Prostate gland (tissue), 2 donors: ENCODE measurements at regions not wholly inside any gene's neighbourhood (a gene's known extent, or its start where the extent isn't known, plus 50 kb on each side); places are given as distances from the start of the nearest gene placed in this dataset.

Source experiments
- DNase-seq: peaks from one replicate; pipeline ENCODE4 v3.0.0-alpha.2; 2019; ENCODE audit warnings: low spot score
- H3K27ac ChIP-seq, 2 donors: fragments of 200-600 bp; sonication (generic); 2 replicates each; pipeline ENCODE4 v1.5.1; 2017 to 2019
- H3K27me3 ChIP-seq: fragments of 200-600 bp; sonication (generic); replicated peaks from 2 replicates; pipeline ENCODE4 v1.5.1; 2019; ENCODE audit not compliant: insufficient read depth
- H3K36me3 ChIP-seq, 2 donors: fragments of 200-600 bp; sonication (generic); 1 replicate in 1 of 2; 2 replicates in 1 of 2; pipeline versions ENCODE4 v1.5.1 to v1.8.1; 2017 to 2019
- H3K4me1 ChIP-seq: fragments of 200-600 bp; sonication (generic); replicated peaks from 2 replicates; pipeline ENCODE4 v1.5.1; 2019
- H3K4me3 ChIP-seq, 2 donors: fragments of 200-600 bp; sonication (generic); 2 replicates each; pipeline ENCODE4 v1.5.1; 2017 to 2019
- H3K9me3 ChIP-seq: fragments of 200-600 bp; sonication (generic); 2 replicates; pipeline ENCODE4 v1.5.1; 2017
- POLR2A ChIP-seq: fragments of 450-650 bp; IDR thresholded peaks from one replicate; pipeline ENCODE4 v1.6.1; 2016; ENCODE audit warnings: antibody characterized with exemption, mild to moderate bottlenecking
- POLR2AphosphoS5 ChIP-seq: sonication (generic); formaldehyde crosslinking; IDR thresholded peaks from one replicate; pipeline ENCODE4 v1.6.1; 2017; ENCODE audit warnings: antibody characterized with exemption
- WGBS: methylation state at CpG from one replicate; pipeline ENCODE4 v1.1.5; 2018; 5-methylcytosine and 5-hydroxymethylcytosine counted together
- intact Hi-C: fragments of 100-400 bp; cut with DNase I; formaldehyde crosslinking; loops from one replicate; pipeline ENCODE4 v1.14.2; 2022
- TF ChIP-seq, protein P1 (sequence below), 4 experiments: fragments of 200-600 bp in 2 of 4; fragments of 450-650 bp in 2 of 4; sonication (generic) in 2 of 4; IDR thresholded peaks; 1 replicate in 3 of 4; 2 replicates in 1 of 4; pipeline ENCODE4 v1.5.1; 2016 to 2019; ENCODE audit warnings: antibody characterized with exemption in 4 of 4, mild to moderate bottlenecking in 2 of 4, moderate library complexity in 2 of 4

DNA sequence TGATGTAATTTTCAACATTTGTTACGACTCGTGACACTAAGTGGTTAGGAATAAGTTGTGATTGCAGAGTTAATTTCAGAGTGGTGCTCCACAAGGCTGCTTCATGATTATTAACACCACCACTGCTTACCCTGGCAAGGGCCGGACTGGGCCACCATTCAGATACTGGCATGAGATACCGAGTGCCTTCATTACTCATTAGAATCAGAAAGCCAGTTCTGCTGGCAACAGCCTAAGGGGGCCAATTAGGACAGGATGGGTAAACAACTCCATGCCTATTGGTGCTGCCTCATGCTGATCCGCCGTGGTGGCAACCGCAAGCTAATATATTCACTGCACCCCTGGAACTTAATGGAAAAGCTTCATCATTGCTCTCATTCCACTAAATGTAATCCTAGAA lies 575.1 kb downstream of the EFNB2 start:
- Histone ChIP-seq H3K27me3 (no peaks in the 10 kb centered on the region), H3K9me3 (no peaks in the 10 kb centered on the region), H3K4me1 (no peaks in the 10 kb centered on the region), H3K4me3 (no peak overlapping the region), H3K36me3 (no peaks in the 10 kb centered on the region), H3K27ac (no peak overlapping the region)
- intact Hi-C loops = no loop called here
- WGBS = 95% methylated on average over 7 of the region's 7 CpGs
- DNase-seq = no peak
- TF ChIP-seq, protein P1, sequence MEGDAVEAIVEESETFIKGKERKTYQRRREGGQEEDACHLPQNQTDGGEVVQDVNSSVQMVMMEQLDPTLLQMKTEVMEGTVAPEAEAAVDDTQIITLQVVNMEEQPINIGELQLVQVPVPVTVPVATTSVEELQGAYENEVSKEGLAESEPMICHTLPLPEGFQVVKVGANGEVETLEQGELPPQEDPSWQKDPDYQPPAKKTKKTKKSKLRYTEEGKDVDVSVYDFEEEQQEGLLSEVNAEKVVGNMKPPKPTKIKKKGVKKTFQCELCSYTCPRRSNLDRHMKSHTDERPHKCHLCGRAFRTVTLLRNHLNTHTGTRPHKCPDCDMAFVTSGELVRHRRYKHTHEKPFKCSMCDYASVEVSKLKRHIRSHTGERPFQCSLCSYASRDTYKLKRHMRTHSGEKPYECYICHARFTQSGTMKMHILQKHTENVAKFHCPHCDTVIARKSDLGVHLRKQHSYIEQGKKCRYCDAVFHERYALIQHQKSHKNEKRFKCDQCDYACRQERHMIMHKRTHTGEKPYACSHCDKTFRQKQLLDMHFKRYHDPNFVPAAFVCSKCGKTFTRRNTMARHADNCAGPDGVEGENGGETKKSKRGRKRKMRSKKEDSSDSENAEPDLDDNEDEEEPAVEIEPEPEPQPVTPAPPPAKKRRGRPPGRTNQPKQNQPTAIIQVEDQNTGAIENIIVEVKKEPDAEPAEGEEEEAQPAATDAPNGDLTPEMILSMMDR (IDR thresholded peaks at IDR 0.05) = no peak
- TF ChIP-seq POLR2A (no peak), POLR2AphosphoS5 (no peak)

GRCh38 chr13:105959876-105960275 lies 575.6 kb downstream of the EFNB2 start:
- DNase-seq = no peak
- H3K4me3 ChIP-seq = no peak overlapping the region
- H3K4me1 ChIP-seq = no peaks in the 10 kb centered on the region
- TF ChIP-seq POLR2AphosphoS5 (no peak), POLR2A (no peak)
- TF ChIP-seq, protein P1 (IDR thresholded peaks at IDR 0.05) = no peak
- intact Hi-C loops = no loop called here
- WGBS = 95% methylated on average over 6 of the region's 6 CpGs
- no peaks in the 10 kb centered on the region for H3K36me3 ChIP-seq
- no peak overlapping the region for H3K27ac ChIP-seq
- no peaks in the 10 kb centered on the region for H3K9me3 ChIP-seq
- no peaks in the 10 kb centered on the region for H3K27me3 ChIP-seq

GRCh38 chr13:105957769-105958438 lies 577.6 kb downstream of the EFNB2 start:
- Histone ChIP-seq H3K9me3 (no peaks in the 10 kb centered on the region), H3K4me1 (no peaks in the 10 kb centered on the region), H3K4me3 (no peak overlapping the region), H3K36me3 (no peaks in the 10 kb centered on the region), H3K27me3 (no peaks in the 10 kb centered on the region), H3K27ac (no peak overlapping the region)
- WGBS = 71% methylated on average over 7 of the region's 7 CpGs
- intact Hi-C loops = no loop called here
- DNase-seq = no peak
- TF ChIP-seq POLR2A = no peak
- no peak for TF ChIP-seq POLR2AphosphoS5
- TF ChIP-seq, protein P1 (IDR thresholded peaks at IDR 0.05) = no peak

GRCh38 chr13:105956921-105957320 lies 578.5 kb downstream of the EFNB2 start:
- H3K27me3 ChIP-seq = no peaks in the 10 kb centered on the region
- 72% methylated on average over 6 of the region's 6 CpGs for WGBS
- no peak overlapping the region for H3K27ac ChIP-seq
- H3K36me3 ChIP-seq = no peaks in the 10 kb centered on the region
- no peaks in the 10 kb centered on the region for H3K9me3 ChIP-seq
- intact Hi-C loops = no loop called here
- TF ChIP-seq POLR2A (no peak), POLR2AphosphoS5 (no peak)
- TF ChIP-seq, protein P1 (IDR thresholded peaks at IDR 0.05) = no peak
- no peaks in the 10 kb centered on the region for H3K4me1 ChIP-seq
- no peak for DNase-seq
- H3K4me3 ChIP-seq = no peak overlapping the region

GRCh38 chr13:105952973-105953290 lies 582.5 kb downstream of the EFNB2 start:
- TF ChIP-seq POLR2A = no peak
- TF ChIP-seq POLR2AphosphoS5 = no peak
- TF ChIP-seq, protein P1 (IDR thresholded peaks at IDR 0.05) = no peak
- DNase-seq = no peak
- Histone ChIP-seq H3K36me3 (no peaks in the 10 kb centered on the region), H3K27me3 (no peaks in the 10 kb centered on the region), H3K9me3 (no peaks in the 10 kb centered on the region), H3K4me3 (no peak overlapping the region), H3K4me1 (no peaks in the 10 kb centered on the region), H3K27ac (no peak overlapping the region)
- WGBS = 85% methylated on average over 3 of the region's 3 CpGs
- intact Hi-C loops = no loop called here
